Gastrocnemius medialis (tissue), 4 donors: ENCODE measurements at regions not wholly inside any gene's neighbourhood (a gene's known extent, or its start where the extent isn't known, plus 50 kb on each side); places are given as distances from the start of the nearest gene placed in this dataset.

Source experiments
- ATAC-seq, 2 donors: fragments of 150-250 bp; one replicate each; pipeline ENCODE4 v1.9.1; 2016
- DNase-seq, 2 donors: peaks; one replicate each; pipeline ENCODE4 v3.0.0-alpha.2; 2019
- H3K27ac ChIP-seq, 4 donors: fragments of 200-600 bp; sonication (generic); 1 replicate in 1 of 4; 2 replicates in 3 of 4; pipeline ENCODE4 v1.5.1; 2016 to 2018; ENCODE audit warnings: mild to moderate bottlenecking in 2 of 4, moderate library complexity in 1 of 4
- H3K27me3 ChIP-seq, 3 donors: fragments of 200-600 bp; sonication (generic) in 2 of 3; 1 replicate in 1 of 3; 2 replicates in 2 of 3; pipeline versions ENCODE4 v1.5.1 to v1.6.0; 2016 to 2019; ENCODE audit warnings: mild to moderate bottlenecking in 1 of 3, moderate library complexity in 1 of 3
- H3K36me3 ChIP-seq, 2 donors: fragments of 200-600 bp; sonication (generic) in 1 of 2; one replicate each; pipeline ENCODE4 v1.5.1; 2017 to 2018
- H3K4me1 ChIP-seq, 2 donors: fragments of 200-600 bp; sonication (generic) in 1 of 2; one replicate each; pipeline ENCODE4 v1.5.1; 2016 to 2017; ENCODE audit warnings: mild to moderate bottlenecking in 2 of 2
- H3K4me3 ChIP-seq, 4 donors: fragments of 200-600 bp; sonication (generic) in 3 of 4; 1 replicate in 1 of 4; 2 replicates in 3 of 4; pipeline ENCODE4 v1.5.1; 2016 to 2019; ENCODE audit warnings: mild to moderate bottlenecking in 2 of 4
- H3K9me3 ChIP-seq, 3 donors: fragments of 200-600 bp; sonication (generic) in 2 of 3; 1 replicate in 1 of 3; 2 replicates in 2 of 3; pipeline ENCODE4 v1.5.1; 2016 to 2019
- POLR2A ChIP-seq, 2 donors: fragments of 450-650 bp; IDR thresholded peaks; one replicate each; pipeline ENCODE4 v1.6.1; 2017; ENCODE audit warnings: antibody characterized with exemption in 2 of 2, mild to moderate bottlenecking in 2 of 2, moderate library complexity in 2 of 2
- in situ Hi-C, 4 donors: fragments of 200-750 bp; cut with MboI; loops; one replicate each; pipeline versions ENCODE4 v1.15.0 to v1.8.0; 2017; ENCODE audit warnings: low sequenced_read_pairs in 4 of 4
- intact Hi-C: fragments of 100-400 bp; cut with DNase I; formaldehyde crosslinking; loops from one replicate; pipeline ENCODE4 v1.15.1; 2023; ENCODE audit warnings: low total_unique reads
- TF ChIP-seq, protein P1 (sequence below), 5 experiments: fragments of 450-650 bp in 3 of 5; fragments of 200-600 bp in 2 of 5; sonication (generic) in 2 of 5; IDR thresholded peaks in 4 of 5; conservative IDR thresholded peaks in 1 of 5; 1 replicate in 4 of 5; 2 replicates in 1 of 5; pipeline ENCODE4 v1.5.1; 2016 to 2019; ENCODE audit warnings: antibody characterized with exemption in 5 of 5, mild to moderate bottlenecking in 3 of 5, moderate library complexity in 3 of 5

DNA sequence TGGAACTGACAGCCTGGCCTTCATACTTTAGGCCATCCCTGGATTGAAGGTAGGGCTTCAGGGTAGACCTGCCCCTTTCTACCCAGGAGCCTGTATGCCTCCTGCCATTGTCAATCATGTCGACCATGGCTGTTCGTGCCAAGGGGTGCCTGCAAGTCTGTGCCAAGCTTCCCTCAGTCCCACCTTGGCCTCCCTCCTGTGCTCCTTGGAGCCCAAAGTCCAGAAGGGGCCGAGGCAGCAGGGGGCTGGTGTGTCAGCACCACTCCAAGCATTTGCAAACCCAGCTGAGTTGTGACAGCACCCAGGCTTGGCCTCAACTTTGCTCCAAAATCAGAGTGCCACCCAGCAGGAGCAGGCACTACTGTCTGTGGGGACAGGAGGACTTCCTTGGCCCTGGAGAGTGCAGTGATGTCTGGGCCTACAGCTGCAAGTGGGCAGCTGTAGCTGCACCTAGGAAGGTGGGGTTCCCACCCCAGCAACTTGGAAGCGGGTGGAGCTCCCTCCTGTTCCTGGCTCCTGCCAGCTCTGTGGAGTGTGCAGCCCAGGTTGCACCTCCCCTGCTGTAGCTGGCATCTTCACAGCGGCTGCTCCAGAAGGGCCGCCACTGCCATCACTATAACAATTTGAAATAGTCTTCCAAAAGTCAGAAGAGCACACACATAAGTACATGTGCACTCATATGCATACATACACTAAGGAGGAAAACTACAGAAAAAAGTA is 1719.3 kb downstream of the HACE1 start:
- Histone ChIP-seq H3K27ac (no peak overlapping the region), H3K27me3 (no peaks in the 10 kb centered on the region), H3K4me3 (no peak overlapping the region), H3K36me3 (no peaks in the 10 kb centered on the region), H3K4me1 (no peaks in the 10 kb centered on the region), H3K9me3 (no peaks in the 10 kb centered on the region)
- intact Hi-C loops (no loop called here), in situ Hi-C loops (no loop called here)
- TF ChIP-seq, protein P1, sequence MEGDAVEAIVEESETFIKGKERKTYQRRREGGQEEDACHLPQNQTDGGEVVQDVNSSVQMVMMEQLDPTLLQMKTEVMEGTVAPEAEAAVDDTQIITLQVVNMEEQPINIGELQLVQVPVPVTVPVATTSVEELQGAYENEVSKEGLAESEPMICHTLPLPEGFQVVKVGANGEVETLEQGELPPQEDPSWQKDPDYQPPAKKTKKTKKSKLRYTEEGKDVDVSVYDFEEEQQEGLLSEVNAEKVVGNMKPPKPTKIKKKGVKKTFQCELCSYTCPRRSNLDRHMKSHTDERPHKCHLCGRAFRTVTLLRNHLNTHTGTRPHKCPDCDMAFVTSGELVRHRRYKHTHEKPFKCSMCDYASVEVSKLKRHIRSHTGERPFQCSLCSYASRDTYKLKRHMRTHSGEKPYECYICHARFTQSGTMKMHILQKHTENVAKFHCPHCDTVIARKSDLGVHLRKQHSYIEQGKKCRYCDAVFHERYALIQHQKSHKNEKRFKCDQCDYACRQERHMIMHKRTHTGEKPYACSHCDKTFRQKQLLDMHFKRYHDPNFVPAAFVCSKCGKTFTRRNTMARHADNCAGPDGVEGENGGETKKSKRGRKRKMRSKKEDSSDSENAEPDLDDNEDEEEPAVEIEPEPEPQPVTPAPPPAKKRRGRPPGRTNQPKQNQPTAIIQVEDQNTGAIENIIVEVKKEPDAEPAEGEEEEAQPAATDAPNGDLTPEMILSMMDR (IDR thresholded peaks at IDR 0.05 in 4 of 5, conservative IDR thresholded peaks at IDR 0.05 in 1 of 5): no peak
- no peak for TF ChIP-seq POLR2A (IDR thresholded peaks at IDR 0.05)
- no peak for ATAC-seq
- DNase-seq: no peak

DNA sequence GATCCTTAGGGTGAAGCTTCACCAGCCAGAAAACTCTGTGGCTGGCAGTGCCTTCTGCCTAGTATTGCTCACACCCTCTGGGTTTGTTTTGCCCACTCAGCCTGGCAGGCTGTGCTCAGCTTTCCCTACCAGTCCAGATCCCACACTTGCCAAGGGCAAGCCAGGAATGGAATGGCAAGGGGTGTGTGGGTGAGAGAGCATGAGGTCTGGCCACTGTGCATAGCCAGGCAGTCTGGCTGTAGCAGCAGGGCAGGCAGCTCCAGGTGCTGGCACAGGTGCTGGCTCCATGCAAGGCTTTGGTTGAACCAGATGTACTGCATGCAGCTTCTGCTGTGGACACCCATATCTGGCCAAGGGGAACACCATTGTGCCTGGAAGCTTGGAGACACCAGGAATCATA is 1720.3 kb downstream of the HACE1 start:
- in situ Hi-C loops (no loop called here), intact Hi-C loops (no loop called here)
- no peak for ATAC-seq
- Histone ChIP-seq H3K36me3 (no peaks in the 10 kb centered on the region), H3K27ac (no peak overlapping the region), H3K4me3 (no peak overlapping the region), H3K4me1 (no peaks in the 10 kb centered on the region), H3K27me3 (no peaks in the 10 kb centered on the region), H3K9me3 (no peaks in the 10 kb centered on the region)
- no peak for DNase-seq
- TF ChIP-seq POLR2A (IDR thresholded peaks at IDR 0.05): no peak
- TF ChIP-seq, protein P1 (IDR thresholded peaks at IDR 0.05 in 4 of 5, conservative IDR thresholded peaks at IDR 0.05 in 1 of 5): no peak

DNA sequence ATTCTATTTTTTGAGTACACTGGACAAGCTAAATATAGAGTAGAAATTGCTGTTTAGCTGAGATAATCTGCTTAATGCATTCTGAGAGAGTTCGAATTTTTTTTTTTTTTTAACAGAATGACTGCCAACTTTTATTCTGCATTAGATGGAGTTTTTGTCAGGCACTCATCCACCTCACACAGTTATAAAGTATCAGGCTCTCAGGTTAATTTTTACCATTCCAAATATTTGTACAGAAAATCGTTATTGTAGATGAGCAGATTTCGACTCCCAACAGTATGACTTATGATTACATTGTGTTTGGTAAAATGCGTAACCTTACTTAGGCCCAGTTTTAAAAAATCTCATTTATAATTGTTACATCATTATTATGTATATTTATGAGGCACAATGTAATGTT is 1731.0 kb downstream of the GRIK2 start:
- Histone ChIP-seq H3K36me3 (no peaks in the 10 kb centered on the region), H3K27me3 (no peaks in the 10 kb centered on the region), H3K27ac (no peak overlapping the region), H3K4me1 (no peaks in the 10 kb centered on the region), H3K9me3 (no peaks in the 10 kb centered on the region), H3K4me3 (no peak overlapping the region)
- intact Hi-C loops (no loop called here), in situ Hi-C loops (no loop called here)
- TF ChIP-seq, protein P1 (IDR thresholded peaks at IDR 0.05 in 4 of 5, conservative IDR thresholded peaks at IDR 0.05 in 1 of 5): no peak
- no peak for TF ChIP-seq POLR2A (IDR thresholded peaks at IDR 0.05)
- ATAC-seq: no peak
- DNase-seq: no peak

DNA sequence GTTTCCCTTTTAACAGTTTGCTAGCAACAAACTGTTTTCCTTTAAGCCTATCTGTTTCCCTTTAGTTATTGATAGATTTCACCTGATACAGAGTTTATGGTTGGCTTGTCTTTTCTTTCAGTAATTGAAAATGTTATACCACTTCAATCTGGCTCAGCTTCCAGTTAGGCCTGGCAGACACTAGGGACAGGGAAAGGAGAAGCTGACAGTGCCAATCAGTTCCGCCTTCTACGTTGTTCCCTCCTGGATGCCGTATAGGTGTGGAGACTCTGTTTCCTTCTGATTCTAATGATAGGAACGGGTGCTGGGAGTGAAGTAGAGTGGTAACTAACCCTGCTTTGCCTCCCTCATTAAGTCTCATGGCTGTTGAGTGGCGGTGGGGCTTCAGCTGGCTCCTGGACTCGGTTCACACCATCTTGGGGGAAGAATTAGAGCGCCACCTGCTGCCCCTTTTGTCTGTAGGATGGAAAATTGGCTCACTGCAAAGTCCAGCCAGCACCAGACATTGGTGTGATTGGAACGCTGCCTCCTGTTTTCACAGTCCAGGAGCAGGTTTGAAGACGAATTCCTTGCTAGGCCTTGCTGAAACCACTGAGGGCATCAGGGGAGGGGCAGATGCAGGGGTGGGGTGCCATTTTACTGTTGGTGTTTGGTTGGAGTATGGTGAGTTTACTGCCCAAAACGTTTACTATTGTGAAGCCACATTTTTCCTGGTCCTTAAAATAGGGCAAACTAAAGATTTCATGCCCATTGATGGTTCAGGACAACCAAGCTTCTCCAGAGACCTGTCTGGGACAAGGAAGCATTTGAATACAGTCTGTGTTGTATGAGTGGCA is 1729.5 kb downstream of the GRIK2 start:
- TF ChIP-seq POLR2A (IDR thresholded peaks at IDR 0.05): no peak
- TF ChIP-seq, protein P1 (IDR thresholded peaks at IDR 0.05 in 4 of 5, conservative IDR thresholded peaks at IDR 0.05 in 1 of 5): no peak
- in situ Hi-C loops (no loop called here), intact Hi-C loops (no loop called here)
- Histone ChIP-seq H3K27ac (no peak overlapping the region), H3K4me1 (no peaks in the 10 kb centered on the region), H3K9me3 (no peaks in the 10 kb centered on the region), H3K36me3 (no peaks in the 10 kb centered on the region), H3K4me3 (no peak overlapping the region), H3K27me3 (no peaks in the 10 kb centered on the region)
- DNase-seq (no peak), ATAC-seq (no peak)
